K562 (cell line): ENCODE measurements at regions not wholly inside any gene's neighbourhood (a gene's known extent, or its start where the extent isn't known, plus 50 kb on each side); places are given as distances from the start of the nearest gene placed in this dataset.

ENCODE experiments used
- ATF1 ChIP-seq, 2 experiments: fragments of 450-650 bp in 1 of 2; IDR thresholded peaks; 2 replicates each; pipeline ENCODE4 v1.6.1; 2016; ENCODE audit warnings: missing compliant biosample characterization in 1 of 2, missing genetic modification characterization in 1 of 2
- ELF4 ChIP-seq: fragments of 450-650 bp; formaldehyde crosslinking; IDR thresholded peaks from 2 replicates; pipeline ENCODE4 v1.4.0; 2022; ENCODE audit warnings: missing genetic modification characterization
- EP300 ChIP-seq: IDR thresholded peaks from 2 replicates; pipeline ENCODE4 v1.6.1; 2012; ENCODE audit warnings: low read length, improper control_type of control experiment
- GABPA ChIP-seq: fragments of 200-800 bp; sonication (Bioruptor generic); conservative IDR thresholded peaks from 2 replicates; pipeline ENCODE4 v1.6.1; 2016; ENCODE audit warnings: low read depth, missing genetic modification characterization, missing compliant biosample characterization
- KAT7 ChIP-seq: sonication (generic); formaldehyde crosslinking; IDR thresholded peaks from 2 replicates; pipeline ENCODE4 v1.8.0; 2022; ENCODE audit warnings: missing genetic modification reagents, mild to moderate bottlenecking, borderline replicate concordance
- POLR2A ChIP-seq: fragments of 450-650 bp; conservative IDR thresholded peaks from 2 replicates; pipeline ENCODE4 v1.6.1; 2016
- RAD51 ChIP-seq: fragments of 450-650 bp; IDR thresholded peaks from 2 replicates; pipeline ENCODE4 v1.7.1; 2016; ENCODE audit warnings: low read depth, mild to moderate bottlenecking, borderline replicate concordance
- ZBTB17 ChIP-seq: fragments of 450-650 bp; formaldehyde crosslinking; IDR thresholded peaks from 2 replicates; pipeline ENCODE4 v1.4.0; 2020; ENCODE audit warnings: mild to moderate bottlenecking
- ZC3H11A ChIP-seq: IDR thresholded peaks from 2 replicates; pipeline ENCODE4 v1.6.1; 2012; ENCODE audit warnings: low read depth, low read length, improper control_type of control experiment
- TF ChIP-seq, protein P1 (sequence below): fragments of 450-650 bp; formaldehyde crosslinking; IDR thresholded peaks from 2 replicates; pipeline ENCODE4 v1.4.0; 2022; ENCODE audit warnings: missing genetic modification characterization
- TF ChIP-seq, protein P2 (sequence below), 3 experiments: IDR thresholded peaks in 2 of 3; conservative IDR thresholded peaks in 1 of 3; 2 replicates each; pipeline ENCODE4 v1.5.1; 2011 to 2012; ENCODE audit warnings: low read length in 3 of 3, mild to moderate bottlenecking in 3 of 3, control low read depth in 2 of 3, improper control_type of control experiment in 1 of 3, inconsistent platforms in 1 of 3, low read depth in 1 of 3, mixed read lengths in 1 of 3, moderate library complexity in 1 of 3; ENCODE audit not compliant: insufficient read depth in 2 of 3
- TF ChIP-seq, protein P3 (sequence below), 3 experiments: fragments of 200-800 bp in 1 of 3; fragments of 250-450 bp in 1 of 3; fragments of 450-650 bp in 1 of 3; sonication (Bioruptor Pico) in 1 of 3; sonication (Bioruptor generic) in 1 of 3; formaldehyde crosslinking in 1 of 3; IDR thresholded peaks; 2 replicates each; pipeline versions ENCODE4 v1.6.1 to v1.8.0; 2016 to 2022; ENCODE audit warnings: mild to moderate bottlenecking in 2 of 3, missing genetic modification characterization in 2 of 3, missing compliant biosample characterization in 1 of 3, moderate library complexity in 1 of 3

DNA sequence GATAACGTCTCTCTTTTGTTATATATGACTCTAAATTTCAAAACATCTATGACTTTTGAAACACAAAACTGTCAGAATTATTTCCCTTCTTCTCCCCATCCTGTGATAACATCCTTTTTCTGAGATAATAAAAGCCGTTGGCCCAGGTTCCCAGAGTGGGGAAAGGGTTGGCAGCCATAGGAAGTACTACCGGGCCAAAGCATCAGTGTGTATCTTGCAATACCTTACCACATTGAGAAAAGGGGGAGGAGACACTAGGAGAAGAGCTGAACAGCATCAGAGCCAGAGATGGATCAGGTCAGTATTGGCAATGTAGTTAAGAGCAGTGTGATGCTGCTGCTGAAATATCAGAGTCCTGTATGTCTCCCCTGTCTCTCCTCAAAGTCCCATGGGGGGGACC, 210.0 kb upstream of the PROK2 start:
- TF ChIP-seq RAD51 (no peak), EP300 (no peak), ELF4 (CRISPR knock-in tag) (no peak), ZBTB17 (CRISPR knock-in tag) (no peak), POLR2A (no peak), GABPA (tag) (no peak), ZC3H11A (no peak), ATF1 (CRISPR knock-in tag; IDR thresholded peaks at IDR 0.05) (no peak), ATF1 (tag; IDR thresholded peaks at IDR 0.05) (no peak), KAT7 (no peak)
- TF ChIP-seq, protein P1, sequence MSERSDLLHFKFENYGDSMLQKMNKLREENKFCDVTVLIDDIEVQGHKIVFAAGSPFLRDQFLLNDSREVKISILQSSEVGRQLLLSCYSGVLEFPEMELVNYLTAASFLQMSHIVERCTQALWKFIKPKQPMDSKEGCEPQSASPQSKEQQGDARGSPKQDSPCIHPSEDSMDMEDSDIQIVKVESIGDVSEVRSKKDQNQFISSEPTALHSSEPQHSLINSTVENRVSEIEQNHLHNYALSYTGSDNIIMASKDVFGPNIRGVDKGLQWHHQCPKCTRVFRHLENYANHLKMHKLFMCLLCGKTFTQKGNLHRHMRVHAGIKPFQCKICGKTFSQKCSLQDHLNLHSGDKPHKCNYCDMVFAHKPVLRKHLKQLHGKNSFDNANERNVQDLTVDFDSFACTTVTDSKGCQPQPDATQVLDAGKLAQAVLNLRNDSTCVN (CRISPR knock-in tag), result no peak
- TF ChIP-seq, protein P2, sequence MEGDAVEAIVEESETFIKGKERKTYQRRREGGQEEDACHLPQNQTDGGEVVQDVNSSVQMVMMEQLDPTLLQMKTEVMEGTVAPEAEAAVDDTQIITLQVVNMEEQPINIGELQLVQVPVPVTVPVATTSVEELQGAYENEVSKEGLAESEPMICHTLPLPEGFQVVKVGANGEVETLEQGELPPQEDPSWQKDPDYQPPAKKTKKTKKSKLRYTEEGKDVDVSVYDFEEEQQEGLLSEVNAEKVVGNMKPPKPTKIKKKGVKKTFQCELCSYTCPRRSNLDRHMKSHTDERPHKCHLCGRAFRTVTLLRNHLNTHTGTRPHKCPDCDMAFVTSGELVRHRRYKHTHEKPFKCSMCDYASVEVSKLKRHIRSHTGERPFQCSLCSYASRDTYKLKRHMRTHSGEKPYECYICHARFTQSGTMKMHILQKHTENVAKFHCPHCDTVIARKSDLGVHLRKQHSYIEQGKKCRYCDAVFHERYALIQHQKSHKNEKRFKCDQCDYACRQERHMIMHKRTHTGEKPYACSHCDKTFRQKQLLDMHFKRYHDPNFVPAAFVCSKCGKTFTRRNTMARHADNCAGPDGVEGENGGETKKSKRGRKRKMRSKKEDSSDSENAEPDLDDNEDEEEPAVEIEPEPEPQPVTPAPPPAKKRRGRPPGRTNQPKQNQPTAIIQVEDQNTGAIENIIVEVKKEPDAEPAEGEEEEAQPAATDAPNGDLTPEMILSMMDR (IDR thresholded peaks at IDR 0.05 in 2 of 3, conservative IDR thresholded peaks at IDR 0.05 in 1 of 3; ENCODE audit: insufficient read depth in 2 of 3, low read depth in 1 of 3, low read length in 3 of 3), result no peak
- TF ChIP-seq, protein P3, sequence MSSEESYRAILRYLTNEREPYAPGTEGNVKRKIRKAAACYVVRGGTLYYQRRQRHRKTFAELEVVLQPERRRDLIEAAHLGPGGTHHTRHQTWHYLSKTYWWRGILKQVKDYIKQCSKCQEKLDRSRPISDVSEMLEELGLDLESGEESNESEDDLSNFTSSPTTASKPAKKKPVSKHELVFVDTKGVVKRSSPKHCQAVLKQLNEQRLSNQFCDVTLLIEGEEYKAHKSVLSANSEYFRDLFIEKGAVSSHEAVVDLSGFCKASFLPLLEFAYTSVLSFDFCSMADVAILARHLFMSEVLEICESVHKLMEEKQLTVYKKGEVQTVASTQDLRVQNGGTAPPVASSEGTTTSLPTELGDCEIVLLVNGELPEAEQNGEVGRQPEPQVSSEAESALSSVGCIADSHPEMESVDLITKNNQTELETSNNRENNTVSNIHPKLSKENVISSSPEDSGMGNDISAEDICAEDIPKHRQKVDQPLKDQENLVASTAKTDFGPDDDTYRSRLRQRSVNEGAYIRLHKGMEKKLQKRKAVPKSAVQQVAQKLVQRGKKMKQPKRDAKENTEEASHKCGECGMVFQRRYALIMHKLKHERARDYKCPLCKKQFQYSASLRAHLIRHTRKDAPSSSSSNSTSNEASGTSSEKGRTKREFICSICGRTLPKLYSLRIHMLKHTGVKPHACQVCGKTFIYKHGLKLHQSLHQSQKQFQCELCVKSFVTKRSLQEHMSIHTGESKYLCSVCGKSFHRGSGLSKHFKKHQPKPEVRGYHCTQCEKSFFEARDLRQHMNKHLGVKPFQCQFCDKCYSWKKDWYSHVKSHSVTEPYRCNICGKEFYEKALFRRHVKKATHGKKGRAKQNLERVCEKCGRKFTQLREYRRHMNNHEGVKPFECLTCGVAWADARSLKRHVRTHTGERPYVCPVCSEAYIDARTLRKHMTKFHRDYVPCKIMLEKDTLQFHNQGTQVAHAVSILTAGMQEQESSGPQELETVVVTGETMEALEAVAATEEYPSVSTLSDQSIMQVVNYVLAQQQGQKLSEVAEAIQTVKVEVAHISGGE (CRISPR knock-in tag; IDR thresholded peaks at IDR 0.05), result no peak
